ENCODE measurements at regions not wholly inside any gene's neighbourhood (a gene's known extent, or its start where the extent isn't known, plus 50 kb on each side); places are given as distances from the start of the nearest gene placed in this dataset.

- TF ChIP-seq SPI1 (IDR thresholded peaks at IDR 0.05; ENCODE audit: borderline replicate concordance, low read depth) (no peak), GABPA (IDR thresholded peaks at IDR 0.05; ENCODE audit: low read depth) (no peak), POLR2AphosphoS5 (IDR thresholded peaks at IDR 0.05; ENCODE audit: low read depth) (no peak), CTCF (IDR thresholded peaks at IDR 0.05; ENCODE audit: insufficient read depth, low read length) (no peak), REST (IDR thresholded peaks at IDR 0.05; ENCODE audit: insufficient replicate concordance, low read depth) (no peak)
- Histone ChIP-seq H3K4me3 (replicated peaks; ENCODE audit: insufficient read depth, low read length) (no peak overlapping the region), H3K27me3 (ENCODE audit: insufficient read depth, poor library complexity, severe bottlenecking) (no peaks in the 10 kb centered on the region), H3K27ac (replicated peaks) (no peak overlapping the region)
- no peak for DNase-seq (ENCODE audit: low read depth in 1 of 2, low spot score in 1 of 2)
These were observed 380.9 kb downstream of the GJA1 start for GRCh38 chr6:121816361-121816760.

- Histone ChIP-seq H3K4me3 (replicated peaks; ENCODE audit: insufficient read depth, low read length) (no peak overlapping the region), H3K27me3 (ENCODE audit: insufficient read depth, poor library complexity, severe bottlenecking) (no peaks in the 10 kb centered on the region), H3K27ac (replicated peaks) (no peak overlapping the region)
- DNase-seq (ENCODE audit: low read depth in 1 of 2, low spot score in 1 of 2) = no peak
- TF ChIP-seq SPI1 (IDR thresholded peaks at IDR 0.05; ENCODE audit: borderline replicate concordance, low read depth) = no peak
- TF ChIP-seq GABPA (IDR thresholded peaks at IDR 0.05; ENCODE audit: low read depth) = no peak
- no peak for TF ChIP-seq REST (IDR thresholded peaks at IDR 0.05; ENCODE audit: insufficient replicate concordance, low read depth)
- TF ChIP-seq CTCF (IDR thresholded peaks at IDR 0.05; ENCODE audit: insufficient read depth, low read length) = no peak
These were observed 381.6 kb downstream of the GJA1 start for GRCh38 chr6:121816906-121817540.

- TF ChIP-seq GABPA (IDR thresholded peaks at IDR 0.05; ENCODE audit: low read depth) = no peak
- TF ChIP-seq REST (IDR thresholded peaks at IDR 0.05; ENCODE audit: insufficient replicate concordance, low read depth) = no peak
- TF ChIP-seq SPI1 (IDR thresholded peaks at IDR 0.05; ENCODE audit: borderline replicate concordance, low read depth) = no peak
- no peak for TF ChIP-seq POLR2AphosphoS5 (IDR thresholded peaks at IDR 0.05; ENCODE audit: low read depth)
- no peak for TF ChIP-seq CTCF (IDR thresholded peaks at IDR 0.05; ENCODE audit: insufficient read depth, low read length)
- no peak overlapping the region for H3K27ac ChIP-seq (replicated peaks)
- no peak for DNase-seq (ENCODE audit: low read depth in 1 of 2, low spot score in 1 of 2)
- H3K27me3 ChIP-seq (ENCODE audit: insufficient read depth, poor library complexity, severe bottlenecking) = no peaks in the 10 kb centered on the region
- H3K4me3 ChIP-seq (replicated peaks; ENCODE audit: insufficient read depth, low read length) = no peak overlapping the region
These were observed 388.0 kb downstream of the GJA1 start for GRCh38 chr6:121823437-121823851.
